ENCODE measurements at regions not wholly inside any gene's neighbourhood (a gene's known extent, or its start where the extent isn't known, plus 50 kb on each side); places are given as distances from the start of the nearest gene placed in this dataset.

GRCh38 chr17:27974531-27975145 lies 67.8 kb upstream of the NLK start:
- Histone ChIP-seq H3K4me3 (ENCODE audit: low read length) (no peak overlapping the region), H3K9me3 (ENCODE audit: control insufficient read depth, low read length) (peaks cover 5% of the 10 kb centered on the region), H3K36me3 (ENCODE audit: control insufficient read depth, insufficient read depth, low read length, severe bottlenecking) (no peaks in the 10 kb centered on the region), H3K4me1 (ENCODE audit: control insufficient read depth, insufficient read depth, low read length) (peaks cover 6% of the 10 kb centered on the region), H3K27me3 (replicated peaks; ENCODE audit: control insufficient read depth, insufficient read depth, low read length) (peaks cover 8% of the 10 kb centered on the region), H3K9ac (ENCODE audit: low read length) (no peak overlapping the region)
- no peak for DNase-seq (ENCODE audit: low read depth)

GRCh38 chr17:27975146-27976011 lies 67.1 kb upstream of the NLK start:
- no peak overlapping the region for H3K4me3 ChIP-seq (ENCODE audit: low read length)
- H3K27me3 ChIP-seq (replicated peaks; ENCODE audit: control insufficient read depth, insufficient read depth, low read length) = peaks cover 2% of the 10 kb centered on the region
- H3K9ac ChIP-seq (ENCODE audit: low read length) = no peak overlapping the region
- H3K36me3 ChIP-seq (ENCODE audit: control insufficient read depth, insufficient read depth, low read length, severe bottlenecking) = no peaks in the 10 kb centered on the region
- H3K4me1 ChIP-seq (ENCODE audit: control insufficient read depth, insufficient read depth, low read length) = peaks cover 6% of the 10 kb centered on the region
- no peak for DNase-seq (ENCODE audit: low read depth)
- H3K9me3 ChIP-seq (ENCODE audit: control insufficient read depth, low read length) = peaks cover 5% of the 10 kb centered on the region

DNA sequence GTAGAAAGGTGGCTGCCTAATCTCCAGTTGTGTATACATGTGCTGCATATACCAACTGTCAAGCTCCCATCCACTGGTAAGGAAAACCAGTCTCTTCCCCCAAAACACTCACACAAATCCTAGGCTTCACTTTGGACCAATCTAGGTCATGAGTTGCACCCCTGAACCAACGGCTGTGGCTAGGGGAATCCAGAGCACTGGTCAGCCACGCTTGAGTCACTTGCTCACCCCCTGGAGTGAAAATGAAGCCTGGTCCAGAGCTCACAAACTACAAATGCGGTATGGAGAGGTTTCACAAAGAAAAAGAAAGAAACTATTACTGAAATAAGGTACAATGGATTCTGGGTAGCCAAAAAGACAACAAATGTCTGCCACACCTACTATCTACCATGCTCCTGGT lies 66.1 kb upstream of the NLK start:
- Histone ChIP-seq H3K27me3 (replicated peaks; ENCODE audit: control insufficient read depth, insufficient read depth, low read length) (no peaks in the 10 kb centered on the region), H3K4me1 (ENCODE audit: control insufficient read depth, insufficient read depth, low read length) (peaks cover 6% of the 10 kb centered on the region), H3K9ac (ENCODE audit: low read length) (no peak overlapping the region), H3K36me3 (ENCODE audit: control insufficient read depth, insufficient read depth, low read length, severe bottlenecking) (no peaks in the 10 kb centered on the region), H3K4me3 (ENCODE audit: low read length) (no peak overlapping the region), H3K9me3 (ENCODE audit: control insufficient read depth, low read length) (peaks cover 5% of the 10 kb centered on the region)
- no peak for DNase-seq (ENCODE audit: low read depth)

- H3K9me3 ChIP-seq (ENCODE audit: control insufficient read depth, low read length) = peaks cover 5% of the 10 kb centered on the region
- DNase-seq (ENCODE audit: low read depth) = no peak
- H3K36me3 ChIP-seq (ENCODE audit: control insufficient read depth, insufficient read depth, low read length, severe bottlenecking) = no peaks in the 10 kb centered on the region
- peaks cover 6% of the 10 kb centered on the region for H3K4me1 ChIP-seq (ENCODE audit: control insufficient read depth, insufficient read depth, low read length)
- H3K4me3 ChIP-seq (ENCODE audit: low read length) = no peak overlapping the region
- no peak overlapping the region for H3K9ac ChIP-seq (ENCODE audit: low read length)
- no peaks in the 10 kb centered on the region for H3K27me3 ChIP-seq (replicated peaks; ENCODE audit: control insufficient read depth, insufficient read depth, low read length)
These were observed 64.5 kb upstream of the NLK start for GRCh38 chr17:27977751-27978688.

GRCh38 chr17:27978689-27979175 lies 63.7 kb upstream of the NLK start:
- Histone ChIP-seq H3K27me3 (replicated peaks; ENCODE audit: control insufficient read depth, insufficient read depth, low read length) (peaks cover 5% of the 10 kb centered on the region), H3K4me1 (ENCODE audit: control insufficient read depth, insufficient read depth, low read length) (peaks cover 6% of the 10 kb centered on the region), H3K4me3 (ENCODE audit: low read length) (no peak overlapping the region)

GRCh38 chr17:27980043-27980442 lies 62.4 kb upstream of the NLK start:
- Histone ChIP-seq H3K9ac (ENCODE audit: low read length) (no peak overlapping the region), H3K36me3 (ENCODE audit: control insufficient read depth, insufficient read depth, low read length, severe bottlenecking) (no peaks in the 10 kb centered on the region), H3K9me3 (ENCODE audit: control insufficient read depth, low read length) (no peaks in the 10 kb centered on the region), H3K27me3 (replicated peaks; ENCODE audit: control insufficient read depth, insufficient read depth, low read length) (peaks cover 13% of the 10 kb centered on the region), H3K4me3 (ENCODE audit: low read length) (no peak overlapping the region), H3K4me1 (ENCODE audit: control insufficient read depth, insufficient read depth, low read length) (peaks cover 6% of the 10 kb centered on the region)
- no peak for DNase-seq (ENCODE audit: low read depth)

More at GRCh38 chr17:27978689-27979175, 63.7 kb upstream of the NLK start:
- DNase-seq (ENCODE audit: low read depth) = no peak
- H3K9ac ChIP-seq (ENCODE audit: low read length) = no peak overlapping the region
- H3K9me3 ChIP-seq (ENCODE audit: control insufficient read depth, low read length) = peaks cover 5% of the 10 kb centered on the region
- H3K36me3 ChIP-seq (ENCODE audit: control insufficient read depth, insufficient read depth, low read length, severe bottlenecking) = no peaks in the 10 kb centered on the region

- Histone ChIP-seq H3K4me3 (ENCODE audit: low read length) (no peak overlapping the region), H3K4me1 (ENCODE audit: control insufficient read depth, insufficient read depth, low read length) (peaks cover 6% of the 10 kb centered on the region), H3K9me3 (ENCODE audit: control insufficient read depth, low read length) (no peaks in the 10 kb centered on the region), H3K36me3 (ENCODE audit: control insufficient read depth, insufficient read depth, low read length, severe bottlenecking) (no peaks in the 10 kb centered on the region), H3K9ac (ENCODE audit: low read length) (no peak overlapping the region), H3K27me3 (replicated peaks; ENCODE audit: control insufficient read depth, insufficient read depth, low read length) (peaks cover 16% of the 10 kb centered on the region)
- DNase-seq (ENCODE audit: low read depth) = no peak
These were observed 60.5 kb upstream of the NLK start for GRCh38 chr17:27981978-27982377.

- no peak for DNase-seq (ENCODE audit: low read depth)
These were observed 59.8 kb upstream of the NLK start for GRCh38 chr17:27982688-27983087.

GRCh38 chr17:27983853-27984252 lies 58.6 kb upstream of the NLK start:
- Histone ChIP-seq H3K4me1 (ENCODE audit: control insufficient read depth, insufficient read depth, low read length) (peaks cover under 1% of the 10 kb centered on the region), H3K4me3 (ENCODE audit: low read length) (no peak overlapping the region), H3K9me3 (ENCODE audit: control insufficient read depth, low read length) (no peaks in the 10 kb centered on the region), H3K27me3 (replicated peaks; ENCODE audit: control insufficient read depth, insufficient read depth, low read length) (peaks cover 16% of the 10 kb centered on the region), H3K9ac (ENCODE audit: low read length) (no peak overlapping the region), H3K36me3 (ENCODE audit: control insufficient read depth, insufficient read depth, low read length, severe bottlenecking) (no peaks in the 10 kb centered on the region)
- DNase-seq (ENCODE audit: low read depth) = no peak

More at GRCh38 chr17:27982688-27983087, 59.8 kb upstream of the NLK start:
- H3K4me1 ChIP-seq (ENCODE audit: control insufficient read depth, insufficient read depth, low read length) = peaks cover 6% of the 10 kb centered on the region
- H3K9me3 ChIP-seq (ENCODE audit: control insufficient read depth, low read length) = no peaks in the 10 kb centered on the region
- H3K36me3 ChIP-seq (ENCODE audit: control insufficient read depth, insufficient read depth, low read length, severe bottlenecking) = no peaks in the 10 kb centered on the region
- H3K9ac ChIP-seq (ENCODE audit: low read length) = no peak overlapping the region
- peaks cover 16% of the 10 kb centered on the region for H3K27me3 ChIP-seq (replicated peaks; ENCODE audit: control insufficient read depth, insufficient read depth, low read length)
- no peak overlapping the region for H3K4me3 ChIP-seq (ENCODE audit: low read length)

- H3K4me3 ChIP-seq (ENCODE audit: low read length) = no peak overlapping the region
- no peaks in the 10 kb centered on the region for H3K36me3 ChIP-seq (ENCODE audit: control insufficient read depth, insufficient read depth, low read length, severe bottlenecking)
- H3K9me3 ChIP-seq (ENCODE audit: control insufficient read depth, low read length) = no peaks in the 10 kb centered on the region
- peaks cover 20% of the 10 kb centered on the region for H3K27me3 ChIP-seq (replicated peaks; ENCODE audit: control insufficient read depth, insufficient read depth, low read length)
- no peak for DNase-seq (ENCODE audit: low read depth)
- H3K4me1 ChIP-seq (ENCODE audit: control insufficient read depth, insufficient read depth, low read length) = no peaks in the 10 kb centered on the region
- H3K9ac ChIP-seq (ENCODE audit: low read length) = no peak overlapping the region
These were observed 58.1 kb upstream of the NLK start for GRCh38 chr17:27984404-27984803.

DNA sequence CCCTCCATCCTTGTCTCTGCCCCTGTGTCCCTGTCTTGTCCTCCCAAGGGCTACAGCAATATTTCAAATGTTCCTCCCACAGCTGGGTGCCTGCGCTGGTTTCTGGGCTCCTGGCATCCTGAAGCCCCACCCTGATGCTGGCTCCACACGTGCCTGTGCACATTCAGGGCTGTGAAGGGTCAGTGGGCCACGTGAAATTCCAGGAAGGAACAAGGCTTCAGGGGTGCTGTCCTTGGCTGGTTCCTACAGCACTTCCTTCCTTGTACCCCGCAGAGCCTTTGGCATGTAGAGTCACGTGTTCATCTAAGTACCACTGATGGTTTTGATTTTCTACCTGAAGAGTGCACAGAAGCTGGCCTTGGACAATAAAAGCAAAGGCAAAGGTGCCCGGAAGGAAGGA lies 57.7 kb upstream of the NLK start:
- Histone ChIP-seq H3K27me3 (replicated peaks; ENCODE audit: control insufficient read depth, insufficient read depth, low read length) (peaks cover 21% of the 10 kb centered on the region), H3K9me3 (ENCODE audit: control insufficient read depth, low read length) (no peaks in the 10 kb centered on the region)

More for the DNA sequence above, 57.7 kb upstream of the NLK start:
- H3K4me1 ChIP-seq (ENCODE audit: control insufficient read depth, insufficient read depth, low read length) = no peaks in the 10 kb centered on the region
- H3K36me3 ChIP-seq (ENCODE audit: control insufficient read depth, insufficient read depth, low read length, severe bottlenecking) = no peaks in the 10 kb centered on the region
- H3K4me3 ChIP-seq (ENCODE audit: low read length) = no peak overlapping the region
- no peak overlapping the region for H3K9ac ChIP-seq (ENCODE audit: low read length)
- DNase-seq (ENCODE audit: low read depth) = no peak

Data from adipocyte (in vitro differentiated cells).